Stimulated activated CD8-positive, alpha-beta memory T cell treated with anti-CD3 and anti-CD28 coated beads, Interleukin-15, amount 100 ng/mL, for 4 hours (primary cell): ENCODE measurements at regions not wholly inside any gene's neighbourhood (a gene's known extent, or its start where the extent isn't known, plus 50 kb on each side); places are given as distances from the start of the nearest gene placed in this dataset.

Experiments
- DNase-seq, 2 donors: peaks; one replicate each; pipeline ENCODE4 v3.0.0-alpha.2; 2020; ENCODE audit warnings: low read depth in 2 of 2

GRCh38 chr9:129343424-129344375, 165.6 kb upstream of the IER5L start:
- no peak for DNase-seq

- DNase-seq: no peak
Observed at GRCh38 chr9:129342591-129343423, 164.7 kb upstream of the IER5L start.

- DNase-seq: no peak
Observed at GRCh38 chr9:129341987-129342348, 163.9 kb upstream of the IER5L start.

GRCh38 chr9:129341171-129341986, 163.3 kb upstream of the IER5L start:
- no peak for DNase-seq

GRCh38 chr9:129340427-129341170, 162.5 kb upstream of the IER5L start:
- DNase-seq: no peak

GRCh38 chr9:129339539-129340157, 161.6 kb upstream of the IER5L start:
- DNase-seq: no peak

GRCh38 chr9:129338724-129339430, 160.8 kb upstream of the IER5L start:
- DNase-seq: no peak

GRCh38 chr9:129337336-129338140, 159.5 kb upstream of the IER5L start:
- DNase-seq: no peak

- no peak for DNase-seq
Observed at GRCh38 chr9:129336601-129337331, 158.7 kb upstream of the IER5L start.

GRCh38 chr9:129336130-129336528, 158.1 kb upstream of the IER5L start:
- DNase-seq: no peak

GRCh38 chr9:129335464-129336129, 157.5 kb upstream of the IER5L start:
- DNase-seq: no peak

- no peak for DNase-seq
Observed at GRCh38 chr9:129334105-129334935, 156.3 kb upstream of the IER5L start.

GRCh38 chr9:129333617-129334104, 155.6 kb upstream of the IER5L start:
- DNase-seq: no peak

GRCh38 chr9:129332581-129332980, 154.5 kb upstream of the IER5L start:
- no peak for DNase-seq

GRCh38 chr9:129331772-129332500, 153.9 kb upstream of the IER5L start:
- no peak for DNase-seq

GRCh38 chr9:129331493-129331765, 153.4 kb upstream of the IER5L start:
- no peak for DNase-seq
